Neural cell (in vitro differentiated cells): ENCODE measurements at regions not wholly inside any gene's neighbourhood (a gene's known extent, or its start where the extent isn't known, plus 50 kb on each side); places are given as distances from the start of the nearest gene placed in this dataset.

ENCODE experiments used
- H2AFZ ChIP-seq: fragments of 200-600, 300-800 bp; sonication (generic), shearing (Covaris generic); 2 replicates; pipeline ENCODE4 v1.6.0; 2014; ENCODE audit warnings: low read depth, mild to moderate bottlenecking, antibody characterized with exemption, low read length, moderate library complexity
- H3F3A ChIP-seq: fragments of 200-600 bp; shearing (Covaris generic); 2 replicates; pipeline ENCODE4 v1.6.1; 2016; ENCODE audit warnings: mild to moderate bottlenecking, moderate library complexity, mixed read lengths, antibody characterized with exemption, low read length; ENCODE audit not compliant: insufficient read depth, poor library complexity, severe bottlenecking
- H3K27ac ChIP-seq: fragments of 200-600, 300-800 bp; sonication (generic), shearing (Covaris generic); 2 replicates; pipeline ENCODE4 v1.5.1; 2014; ENCODE audit warnings: mild to moderate bottlenecking, low read length, moderate library complexity
- H3K27me3 ChIP-seq: fragments of 300-800, 200-600 bp; sonication (generic), shearing (Covaris generic); 2 replicates; pipeline ENCODE4 v1.6.0; 2014; ENCODE audit warnings: mild to moderate bottlenecking, low read depth, low read length, moderate library complexity; ENCODE audit not compliant: insufficient read depth
- H3K36me3 ChIP-seq: fragments of 300-800, 200-600 bp; sonication (generic), shearing (Covaris generic); 2 replicates; pipeline ENCODE4 v1.5.1; 2014; ENCODE audit warnings: mild to moderate bottlenecking, antibody characterized with exemption, low read length, moderate library complexity; ENCODE audit not compliant: insufficient read depth
- H3K4me2 ChIP-seq: fragments of 300-800, 200-600 bp; sonication (generic), shearing (Covaris generic); 2 replicates; pipeline ENCODE4 v1.6.0; 2014; ENCODE audit warnings: mild to moderate bottlenecking, low read length
- H3K4me3 ChIP-seq: fragments of 300-800, 200-600 bp; sonication (generic), shearing (Covaris generic); 2 replicates; pipeline ENCODE4 v1.5.1; 2014; ENCODE audit warnings: mild to moderate bottlenecking, low read length, moderate library complexity
- H3K79me2 ChIP-seq: fragments of 200-600 bp; shearing (Covaris generic); replicated peaks from 2 replicates; pipeline ENCODE4 v1.6.0; 2014; ENCODE audit warnings: mild to moderate bottlenecking, low read length, moderate library complexity; ENCODE audit not compliant: insufficient read depth
- H3K9ac ChIP-seq: fragments of 300-800, 200-600 bp; sonication (generic), shearing (Covaris generic); 2 replicates; pipeline ENCODE4 v1.6.1; 2016; ENCODE audit warnings: mild to moderate bottlenecking, low read length, mixed read lengths
- H3K9me2 ChIP-seq: fragments of 200-600 bp; shearing (Covaris generic); 2 replicates; pipeline ENCODE4 v1.6.1; 2016; ENCODE audit warnings: mild to moderate bottlenecking, low read length, mixed read lengths; ENCODE audit not compliant: insufficient read depth
- H3K9me3 ChIP-seq: fragments of 200-600, 300-800 bp; sonication (generic), shearing (Covaris generic); 2 replicates; pipeline ENCODE4 v1.6.1; 2016; ENCODE audit warnings: mild to moderate bottlenecking, mixed run types, low read length, moderate library complexity, mixed read lengths
- H4K20me1 ChIP-seq: fragments of 200-600 bp; shearing (Covaris generic); 2 replicates; pipeline ENCODE4 v1.6.1; 2016; ENCODE audit warnings: mild to moderate bottlenecking, mixed run types; ENCODE audit not compliant: insufficient read depth
- CTCF ChIP-seq: fragments of 450-650 bp; IDR thresholded peaks from 2 replicates; pipeline ENCODE4 v1.5.1; 2014; ENCODE audit warnings: antibody characterized with exemption, mild to moderate bottlenecking, moderate library complexity; ENCODE audit not compliant: poor library complexity, severe bottlenecking
- EP300 ChIP-seq: fragments of 450-650 bp; conservative IDR thresholded peaks from 2 replicates; pipeline ENCODE4 v1.6.1; 2014; ENCODE audit warnings: antibody characterized with exemption, mild to moderate bottlenecking, moderate library complexity; ENCODE audit not compliant: poor library complexity, severe bottlenecking
- EZH2 ChIP-seq: fragments of 200-600, 300-800 bp; shearing (Covaris generic), sonication (generic); IDR thresholded peaks from 2 replicates; pipeline ENCODE4 v1.6.1; 2014; ENCODE audit warnings: antibody characterized with exemption, low read length, borderline replicate concordance, mild to moderate bottlenecking; ENCODE audit not compliant: insufficient read depth, poor library complexity, severe bottlenecking
- MXI1 ChIP-seq: fragments of 450-650 bp; conservative IDR thresholded peaks from 2 replicates; pipeline ENCODE4 v1.6.1; 2014; ENCODE audit warnings: antibody characterized with exemption, mild to moderate bottlenecking; ENCODE audit not compliant: poor library complexity, severe bottlenecking
- POLR2AphosphoS5 ChIP-seq: IDR thresholded peaks from 2 replicates; pipeline ENCODE4 v1.6.1; 2012
- RAD21 ChIP-seq: fragments of 450-650 bp; conservative IDR thresholded peaks from 2 replicates; pipeline ENCODE4 v1.6.1; 2014; ENCODE audit warnings: antibody characterized with exemption, mild to moderate bottlenecking, moderate library complexity
- REST ChIP-seq: IDR thresholded peaks from 2 replicates; pipeline ENCODE4 v1.6.1; 2012; ENCODE audit warnings: borderline replicate concordance
- SMC3 ChIP-seq: fragments of 450-650 bp; conservative IDR thresholded peaks from 2 replicates; pipeline ENCODE4 v1.6.1; 2014; ENCODE audit warnings: antibody characterized with exemption, mild to moderate bottlenecking, moderate library complexity; ENCODE audit not compliant: poor library complexity
- TAF1 ChIP-seq: IDR thresholded peaks from 2 replicates; pipeline ENCODE4 v1.6.1; 2012; ENCODE audit warnings: low read depth

DNA sequence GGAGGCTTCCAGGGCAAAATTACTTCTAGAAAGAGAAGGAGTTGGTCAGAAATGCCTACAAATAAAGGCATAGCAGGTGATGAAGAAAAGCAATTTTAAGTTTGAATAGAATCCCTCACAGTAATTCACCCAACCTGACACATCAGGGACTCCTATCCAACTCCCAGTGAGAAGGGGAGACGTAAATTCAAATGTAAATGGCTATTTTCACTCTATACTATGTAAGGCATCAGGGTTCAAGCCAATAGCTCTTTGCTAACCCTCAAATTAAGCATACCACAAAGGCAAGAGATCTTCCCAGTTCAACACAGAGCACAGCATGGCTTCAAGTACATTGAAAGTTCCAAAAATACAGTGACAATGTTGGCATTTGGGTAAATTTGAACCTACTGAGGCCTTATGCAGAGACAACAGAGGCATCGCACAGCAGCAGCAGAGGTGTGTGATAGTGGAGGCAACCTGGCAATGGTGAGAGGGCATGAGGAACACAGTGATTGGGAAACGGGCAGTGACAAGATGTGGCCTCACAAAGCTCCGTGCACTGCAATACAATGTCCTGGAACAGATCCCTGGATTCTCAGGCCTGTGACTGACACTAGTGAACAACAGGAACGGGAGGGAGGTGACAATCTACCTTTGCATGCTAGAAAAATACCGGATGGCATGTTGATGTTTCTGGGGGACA lies 95.7 kb downstream of the VSTM2A start:
- H4K20me1 ChIP-seq = no peaks in the 10 kb centered on the region
- no peaks in the 10 kb centered on the region for H3K9me3 ChIP-seq
- no peak overlapping the region for H3K4me2 ChIP-seq
- no peaks in the 10 kb centered on the region for H3K27me3 ChIP-seq
- no peaks in the 10 kb centered on the region for H3K79me2 ChIP-seq
- no peaks in the 10 kb centered on the region for H3K9me2 ChIP-seq
- no peak overlapping the region for H3K27ac ChIP-seq
- no peaks in the 10 kb centered on the region for H3F3A ChIP-seq
- no peak for TF ChIP-seq RAD21
- no peak for TF ChIP-seq REST
- no peak for TF ChIP-seq EP300
- no peak for TF ChIP-seq POLR2AphosphoS5
- TF ChIP-seq SMC3 = no peak
- no peak for TF ChIP-seq CTCF
- no peak for TF ChIP-seq MXI1
- TF ChIP-seq TAF1 = no peak
- H3K9ac ChIP-seq = no peak overlapping the region
- H2AFZ ChIP-seq = no peak overlapping the region
- no peak overlapping the region for H3K4me3 ChIP-seq
- H3K36me3 ChIP-seq = no peaks in the 10 kb centered on the region

DNA sequence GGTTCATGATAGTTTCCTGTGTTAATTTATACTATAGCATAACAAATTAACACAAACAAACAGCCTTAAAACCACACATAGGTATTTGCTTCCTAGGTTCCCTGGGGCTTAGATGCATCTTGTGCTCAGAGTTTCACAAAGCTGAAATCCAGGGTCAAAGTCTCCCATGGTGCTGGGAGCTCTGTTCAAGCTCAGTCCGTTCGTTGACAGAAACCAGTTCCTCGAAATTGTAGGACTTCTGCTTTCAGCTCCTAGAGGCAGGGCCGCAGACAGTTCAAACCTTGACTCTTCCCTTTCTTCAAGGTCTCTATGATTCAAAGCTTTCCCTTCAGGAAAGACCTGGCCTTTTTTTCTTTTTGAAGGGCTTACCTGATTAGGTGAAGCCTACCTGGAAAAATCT lies 90.5 kb downstream of the VSTM2A start:
- TF ChIP-seq CTCF (no peak), MXI1 (no peak), EZH2 (no peak), SMC3 (no peak), POLR2AphosphoS5 (no peak), RAD21 (no peak), TAF1 (no peak), REST (no peak)

More for the DNA sequence above, 90.5 kb downstream of the VSTM2A start:
- Histone ChIP-seq H3F3A (no peaks in the 10 kb centered on the region), H3K9me3 (no peaks in the 10 kb centered on the region), H3K27me3 (no peaks in the 10 kb centered on the region), H3K9ac (no peak overlapping the region), H2AFZ (no peak overlapping the region), H3K9me2 (no peaks in the 10 kb centered on the region), H4K20me1 (no peaks in the 10 kb centered on the region), H3K27ac (no peak overlapping the region), H3K36me3 (no peaks in the 10 kb centered on the region), H3K79me2 (no peaks in the 10 kb centered on the region), H3K4me3 (no peak overlapping the region), H3K4me2 (no peak overlapping the region)
